ENCODE measurements at regions not wholly inside any gene's neighbourhood (a gene's known extent, or its start where the extent isn't known, plus 50 kb on each side); places are given as distances from the start of the nearest gene placed in this dataset.

GRCh38 chr7:21327422-21328409, 100.2 kb upstream of the SP4 start:
- H3K27me3 Mint-ChIP-seq (ENCODE audit: low read depth in 3 of 3): no peaks in the 10 kb centered on the region
- intact Hi-C loops (cut with micrococcal nuclease): no loop called here
- no peak overlapping the region for H3K27ac Mint-ChIP-seq
- Histone ChIP-seq H3K4me2 (replicated peaks; ENCODE audit: extremely low read depth, low read length, poor library complexity, severe bottlenecking) (no peak overlapping the region), H4K20me1 (ENCODE audit: insufficient read depth, low read length) (no peaks in the 10 kb centered on the region), H3K4me1 (ENCODE audit: control insufficient read depth in 1 of 2, insufficient read depth in 2 of 2, low read length in 2 of 2) (no peaks in the 10 kb centered on the region), H3K4me3 (replicated peaks in 1 of 3; ENCODE audit: low read depth in 2 of 3, low read length in 3 of 3) (no peak overlapping the region), H3K27ac (ENCODE audit: low read depth in 1 of 2, low read length in 2 of 2) (no peak overlapping the region), H3K9me3 (replicated peaks in 1 of 2; ENCODE audit: control insufficient read depth in 1 of 2, insufficient read depth in 1 of 2, low read length in 2 of 2) (peaks cover 0 to 15% of the 10 kb centered on the region in 2 donors), H3K27me3 (ENCODE audit: control insufficient read depth in 2 of 2, insufficient read depth in 2 of 2, low read length in 2 of 2) (no peaks in the 10 kb centered on the region), H3K9ac (ENCODE audit: insufficient read depth, low read length, poor library complexity, severe bottlenecking) (no peak overlapping the region), H3K36me3 (replicated peaks in 1 of 2; ENCODE audit: control insufficient read depth in 1 of 2, insufficient read depth in 2 of 2, low read length in 2 of 2) (no peaks in the 10 kb centered on the region), H3K79me2 (ENCODE audit: insufficient read depth, low read length) (no peaks in the 10 kb centered on the region), H2AFZ (ENCODE audit: insufficient read depth, low read depth, low read length, poor library complexity, severe bottlenecking) (no peak overlapping the region)
- DNase-seq: no peak
- no peaks in the 10 kb centered on the region for H3K36me3 Mint-ChIP-seq
- H3K4me3 Mint-ChIP-seq: no peak overlapping the region
- peaks cover 0 to 7% (median 5%) of the 10 kb centered on the region in 7 donors for H3K9me3 Mint-ChIP-seq
- no peak for TF ChIP-seq CTCF (IDR thresholded peaks at IDR 0.05)
- 100% methylated on average over 1 of the region's 4 CpGs for WGBS (ENCODE audit: insufficient coverage)
- no peaks in the 10 kb centered on the region for H3K4me1 Mint-ChIP-seq

GRCh38 chr7:21330462-21331178, 97.3 kb upstream of the SP4 start:
- Mint-ChIP-seq H3K27me3 (ENCODE audit: low read depth in 3 of 3) (no peaks in the 10 kb centered on the region), H3K36me3 (no peaks in the 10 kb centered on the region), H3K9me3 (peaks cover 0 to 9% (median 5%) of the 10 kb centered on the region in 7 donors), H3K4me1 (no peaks in the 10 kb centered on the region), H3K27ac (no peak overlapping the region), H3K4me3 (no peak overlapping the region)
- peaks cover 0 to 15% of the 10 kb centered on the region in 2 donors for H3K9me3 ChIP-seq (replicated peaks in 1 of 2; ENCODE audit: control insufficient read depth in 1 of 2, insufficient read depth in 1 of 2, low read length in 2 of 2)
- H4K20me1 ChIP-seq (ENCODE audit: insufficient read depth, low read length): no peaks in the 10 kb centered on the region
- DNase-seq: no peak
- H3K27me3 ChIP-seq (ENCODE audit: control insufficient read depth in 2 of 2, insufficient read depth in 2 of 2, low read length in 2 of 2): no peaks in the 10 kb centered on the region
- no peak overlapping the region for H3K27ac ChIP-seq (ENCODE audit: low read depth in 1 of 2, low read length in 2 of 2)
- no peak overlapping the region for H3K9ac ChIP-seq (ENCODE audit: insufficient read depth, low read length, poor library complexity, severe bottlenecking)
- H3K4me1 ChIP-seq (ENCODE audit: control insufficient read depth in 1 of 2, insufficient read depth in 2 of 2, low read length in 2 of 2): no peaks in the 10 kb centered on the region
- TF ChIP-seq CTCF (IDR thresholded peaks at IDR 0.05): no peak
- intact Hi-C loops (cut with micrococcal nuclease): no loop called here
- no peak overlapping the region for H3K4me3 ChIP-seq (replicated peaks in 1 of 3; ENCODE audit: low read depth in 2 of 3, low read length in 3 of 3)
- H3K36me3 ChIP-seq (replicated peaks in 1 of 2; ENCODE audit: control insufficient read depth in 1 of 2, insufficient read depth in 2 of 2, low read length in 2 of 2): no peaks in the 10 kb centered on the region
- no peak overlapping the region for H3K4me2 ChIP-seq (replicated peaks; ENCODE audit: extremely low read depth, low read length, poor library complexity, severe bottlenecking)
- H2AFZ ChIP-seq (ENCODE audit: insufficient read depth, low read depth, low read length, poor library complexity, severe bottlenecking): no peak overlapping the region
- H3K79me2 ChIP-seq (ENCODE audit: insufficient read depth, low read length): no peaks in the 10 kb centered on the region
- WGBS (ENCODE audit: insufficient coverage): 97% methylated on average over 16 of the region's 31 CpGs

Data from CD14-positive monocyte (primary cell).